DOHH2 (cell line): ENCODE measurements at regions not wholly inside any gene's neighbourhood (a gene's known extent, or its start where the extent isn't known, plus 50 kb on each side); places are given as distances from the start of the nearest gene placed in this dataset.

Source experiments
- H3F3A ChIP-seq: fragments of 200-600 bp; sonication (generic), shearing (Covaris generic); 2 replicates; pipeline ENCODE4 v1.6.0; 2016; ENCODE audit warnings: antibody characterized with exemption, mild to moderate bottlenecking; ENCODE audit not compliant: control insufficient read depth, insufficient read depth
- H3K27ac ChIP-seq: fragments of 200-600 bp; sonication (generic); 2 replicates; pipeline ENCODE4 v1.5.1; 2014; ENCODE audit warnings: low read depth, mild to moderate bottlenecking, low read length, moderate library complexity
- H3K27me3 ChIP-seq: fragments of 200-600 bp; sonication (generic); 2 replicates; pipeline ENCODE4 v1.6.1; 2014; ENCODE audit warnings: mild to moderate bottlenecking, low read length, mixed read lengths; ENCODE audit not compliant: control insufficient read depth
- H3K36me3 ChIP-seq: fragments of 200-600 bp; sonication (generic); 2 replicates; pipeline ENCODE4 v1.6.1; 2014; ENCODE audit warnings: mild to moderate bottlenecking, low read length, moderate library complexity, mixed read lengths; ENCODE audit not compliant: control insufficient read depth
- H3K4me1 ChIP-seq: fragments of 200-600 bp; sonication (generic); 2 replicates; pipeline ENCODE4 v1.6.1; 2014; ENCODE audit warnings: mild to moderate bottlenecking, low read length, mixed read lengths; ENCODE audit not compliant: control insufficient read depth
- H3K4me2 ChIP-seq: fragments of 200-600 bp; sonication (generic); 2 replicates; pipeline ENCODE4 v1.6.0; 2014; ENCODE audit warnings: mild to moderate bottlenecking, low read length, moderate library complexity
- H3K4me3 ChIP-seq: fragments of 200-600 bp; sonication (generic); 2 replicates; pipeline ENCODE4 v1.5.1; 2014; ENCODE audit warnings: mild to moderate bottlenecking, low read length, mixed read lengths
- H3K79me2 ChIP-seq: fragments of 200-600 bp; sonication (generic); 2 replicates; pipeline ENCODE4 v1.6.1; 2014; ENCODE audit warnings: mild to moderate bottlenecking, low read length, mixed read lengths; ENCODE audit not compliant: control insufficient read depth
- H3K9me2 ChIP-seq: fragments of 200-600 bp; sonication (generic); replicated peaks from 2 replicates; pipeline ENCODE4 v1.6.1; 2014; ENCODE audit warnings: mild to moderate bottlenecking, low read length, mixed read lengths; ENCODE audit not compliant: control insufficient read depth
- H3K9me3 ChIP-seq: fragments of 200-600 bp; sonication (generic); 2 replicates; pipeline ENCODE4 v1.6.1; 2014; ENCODE audit warnings: antibody characterized with exemption, low read length, mixed read lengths; ENCODE audit not compliant: control insufficient read depth, insufficient read depth
- H4K20me1 ChIP-seq: fragments of 200-600 bp; sonication (generic); 2 replicates; pipeline ENCODE4 v1.6.0; 2014; ENCODE audit warnings: low read depth, mild to moderate bottlenecking, antibody characterized with exemption, low read length, moderate library complexity; ENCODE audit not compliant: control insufficient read depth, insufficient read depth
- EZH2phosphoT487 ChIP-seq: fragments of 200-600 bp; sonication (generic); IDR thresholded peaks from 2 replicates; pipeline ENCODE4 v1.6.1; 2017; ENCODE audit warnings: borderline replicate concordance, mild to moderate bottlenecking, antibody characterized with exemption, low read length, moderate library complexity, mixed read lengths
- TF ChIP-seq, protein P1 (sequence below): fragments of 200-600 bp; sonication (generic); IDR thresholded peaks from one replicate; pipeline ENCODE4 v1.5.1; 2014; ENCODE audit warnings: antibody characterized with exemption, mild to moderate bottlenecking, low read depth, low read length; ENCODE audit not compliant: poor library complexity, severe bottlenecking

DNA sequence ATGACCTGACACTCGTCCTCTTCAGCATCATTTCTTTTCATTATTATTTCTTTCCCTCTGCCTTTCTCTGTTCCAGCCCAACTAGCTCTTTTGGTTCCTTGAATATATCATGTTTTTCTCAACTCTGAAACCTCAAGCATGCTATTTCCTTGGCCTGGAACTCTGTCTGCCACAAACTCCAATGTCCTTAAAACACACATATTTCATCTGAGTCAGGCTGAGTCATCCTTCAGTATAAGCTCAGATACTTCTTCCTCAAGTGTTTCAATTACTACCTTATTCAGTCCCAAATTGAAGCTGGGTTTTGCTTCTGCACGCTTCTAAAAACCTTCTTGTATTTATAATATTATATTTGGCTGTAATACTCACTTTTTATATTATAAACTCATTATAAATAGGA lies 424.2 kb downstream of the PDGFC start:
- no peak overlapping the region for H3K4me2 ChIP-seq
- no peaks in the 10 kb centered on the region for H3K79me2 ChIP-seq
- no peaks in the 10 kb centered on the region for H3K4me1 ChIP-seq
- no peak overlapping the region for H3K4me3 ChIP-seq
- no peaks in the 10 kb centered on the region for H3K27me3 ChIP-seq
- no peaks in the 10 kb centered on the region for H3K36me3 ChIP-seq
- H3K9me3 ChIP-seq, result no peaks in the 10 kb centered on the region
- no peak overlapping the region for H3K27ac ChIP-seq
- no peaks in the 10 kb centered on the region for H3F3A ChIP-seq
- H3K9me2 ChIP-seq, result no peaks in the 10 kb centered on the region
- TF ChIP-seq, protein P1, sequence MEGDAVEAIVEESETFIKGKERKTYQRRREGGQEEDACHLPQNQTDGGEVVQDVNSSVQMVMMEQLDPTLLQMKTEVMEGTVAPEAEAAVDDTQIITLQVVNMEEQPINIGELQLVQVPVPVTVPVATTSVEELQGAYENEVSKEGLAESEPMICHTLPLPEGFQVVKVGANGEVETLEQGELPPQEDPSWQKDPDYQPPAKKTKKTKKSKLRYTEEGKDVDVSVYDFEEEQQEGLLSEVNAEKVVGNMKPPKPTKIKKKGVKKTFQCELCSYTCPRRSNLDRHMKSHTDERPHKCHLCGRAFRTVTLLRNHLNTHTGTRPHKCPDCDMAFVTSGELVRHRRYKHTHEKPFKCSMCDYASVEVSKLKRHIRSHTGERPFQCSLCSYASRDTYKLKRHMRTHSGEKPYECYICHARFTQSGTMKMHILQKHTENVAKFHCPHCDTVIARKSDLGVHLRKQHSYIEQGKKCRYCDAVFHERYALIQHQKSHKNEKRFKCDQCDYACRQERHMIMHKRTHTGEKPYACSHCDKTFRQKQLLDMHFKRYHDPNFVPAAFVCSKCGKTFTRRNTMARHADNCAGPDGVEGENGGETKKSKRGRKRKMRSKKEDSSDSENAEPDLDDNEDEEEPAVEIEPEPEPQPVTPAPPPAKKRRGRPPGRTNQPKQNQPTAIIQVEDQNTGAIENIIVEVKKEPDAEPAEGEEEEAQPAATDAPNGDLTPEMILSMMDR, result no peak
- TF ChIP-seq EZH2phosphoT487, result no peak
- no peaks in the 10 kb centered on the region for H4K20me1 ChIP-seq

GRCh38 chr4:156545003-156545785 lies 426.4 kb downstream of the PDGFC start:
- Histone ChIP-seq H3K79me2 (no peaks in the 10 kb centered on the region), H3K36me3 (no peaks in the 10 kb centered on the region), H3K9me3 (no peaks in the 10 kb centered on the region), H3K27me3 (no peaks in the 10 kb centered on the region), H4K20me1 (no peaks in the 10 kb centered on the region), H3F3A (no peaks in the 10 kb centered on the region), H3K27ac (no peak overlapping the region), H3K4me3 (no peak overlapping the region), H3K9me2 (no peaks in the 10 kb centered on the region), H3K4me1 (no peaks in the 10 kb centered on the region), H3K4me2 (no peak overlapping the region)
- TF ChIP-seq, protein P1, result no peak
- TF ChIP-seq EZH2phosphoT487, result no peak

DNA sequence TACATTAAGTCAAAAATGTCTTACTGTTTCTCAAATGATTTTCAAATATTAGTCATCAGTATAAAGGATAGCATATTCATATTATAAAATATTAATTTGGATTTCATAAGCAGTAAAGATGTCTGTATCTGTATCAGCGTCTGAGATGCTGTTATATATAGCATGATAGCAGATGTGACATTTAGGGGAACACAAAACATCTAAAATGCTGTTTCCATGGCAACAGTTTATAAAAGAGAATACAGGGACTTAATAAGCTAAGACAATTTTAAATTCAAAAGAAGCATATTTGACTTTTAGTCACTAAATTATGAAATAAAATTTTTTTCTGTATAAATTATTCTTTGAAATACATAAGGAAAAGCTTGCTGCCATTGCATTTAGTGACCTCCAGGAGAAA lies 432.2 kb downstream of the PDGFC start:
- H3K4me3 ChIP-seq, result no peak overlapping the region

More for the DNA sequence above, 432.2 kb downstream of the PDGFC start:
- Histone ChIP-seq H3K27me3 (no peaks in the 10 kb centered on the region), H3K27ac (no peak overlapping the region), H3K9me2 (no peaks in the 10 kb centered on the region), H3K4me1 (no peaks in the 10 kb centered on the region), H3F3A (no peaks in the 10 kb centered on the region), H4K20me1 (no peaks in the 10 kb centered on the region), H3K36me3 (no peaks in the 10 kb centered on the region), H3K79me2 (no peaks in the 10 kb centered on the region), H3K9me3 (no peaks in the 10 kb centered on the region), H3K4me2 (no peak overlapping the region)
- TF ChIP-seq, protein P1, result no peak
- TF ChIP-seq EZH2phosphoT487, result no peak
